ENCODE measurements at regions not wholly inside any gene's neighbourhood (a gene's known extent, or its start where the extent isn't known, plus 50 kb on each side); places are given as distances from the start of the nearest gene placed in this dataset.

GRCh38 chr7:86953653-86954336 lies 105.7 kb downstream of the ELAPOR2 start:
- H3K4me1 ChIP-seq (ENCODE audit: insufficient read depth): no peaks in the 10 kb centered on the region
- H3K79me2 ChIP-seq (ENCODE audit: insufficient read depth): no peaks in the 10 kb centered on the region
- H3K27ac ChIP-seq: no peak overlapping the region
- H3K9ac ChIP-seq: no peak overlapping the region
- no peak overlapping the region for H2AFZ ChIP-seq
- no peaks in the 10 kb centered on the region for H3K9me3 ChIP-seq (ENCODE audit: low read depth)
- H3F3A ChIP-seq (ENCODE audit: insufficient read depth): no peaks in the 10 kb centered on the region
- in situ Hi-C loops (cut with MboI): no loop called here
- no peaks in the 10 kb centered on the region for H4K20me1 ChIP-seq (ENCODE audit: insufficient read depth)
- no peak for TF ChIP-seq EZH2 (IDR thresholded peaks at IDR 0.05; ENCODE audit: insufficient read depth, poor library complexity, severe bottlenecking)
- no peak for TF ChIP-seq EZH2phosphoT487 (IDR thresholded peaks at IDR 0.05; ENCODE audit: insufficient read depth, low read depth)
- no peaks in the 10 kb centered on the region for H3K9me2 ChIP-seq (ENCODE audit: insufficient read depth)
- no peak overlapping the region for H3K4me3 ChIP-seq
- 46% methylated on average over 3 of the region's 3 CpGs for WGBS, 2 experiments (ENCODE audit: low coverage in 1 of 2, low lambda C conversion rate in 2 of 2, missing lambda C conversion rate in 2 of 2)
- no peak for DNase-seq
- H3K4me2 ChIP-seq (ENCODE audit: unreplicated experiment): no peak overlapping the region
- H3K27me3 ChIP-seq (replicated peaks; ENCODE audit: insufficient read depth): no peaks in the 10 kb centered on the region
- no peaks in the 10 kb centered on the region for H3K36me3 ChIP-seq (ENCODE audit: low read depth)

- no peaks in the 10 kb centered on the region for H3K36me3 ChIP-seq (ENCODE audit: low read depth)
- H3K9me2 ChIP-seq (ENCODE audit: insufficient read depth): no peaks in the 10 kb centered on the region
- H3K9ac ChIP-seq: no peak overlapping the region
- no peaks in the 10 kb centered on the region for H3K27me3 ChIP-seq (replicated peaks; ENCODE audit: insufficient read depth)
- H2AFZ ChIP-seq: no peak overlapping the region
- in situ Hi-C loops (cut with MboI): no loop called here
- no peaks in the 10 kb centered on the region for H4K20me1 ChIP-seq (ENCODE audit: insufficient read depth)
- H3F3A ChIP-seq (ENCODE audit: insufficient read depth): no peaks in the 10 kb centered on the region
- no peak overlapping the region for H3K4me3 ChIP-seq
- no peak overlapping the region for H3K27ac ChIP-seq
- TF ChIP-seq EZH2 (IDR thresholded peaks at IDR 0.05; ENCODE audit: insufficient read depth, poor library complexity, severe bottlenecking) (no peak), EZH2phosphoT487 (IDR thresholded peaks at IDR 0.05; ENCODE audit: insufficient read depth, low read depth) (no peak)
- DNase-seq: no peak
- no peaks in the 10 kb centered on the region for H3K79me2 ChIP-seq (ENCODE audit: insufficient read depth)
- H3K4me1 ChIP-seq (ENCODE audit: insufficient read depth): no peaks in the 10 kb centered on the region
- H3K4me2 ChIP-seq (ENCODE audit: unreplicated experiment): no peak overlapping the region
- no peaks in the 10 kb centered on the region for H3K9me3 ChIP-seq (ENCODE audit: low read depth)
Measured at GRCh38 chr7:86953219-86953618, 106.2 kb downstream of the ELAPOR2 start.

- Histone ChIP-seq H2AFZ (no peak overlapping the region), H3K9ac (no peak overlapping the region), H3K4me2 (ENCODE audit: unreplicated experiment) (no peak overlapping the region), H3K36me3 (ENCODE audit: low read depth) (no peaks in the 10 kb centered on the region), H4K20me1 (ENCODE audit: insufficient read depth) (no peaks in the 10 kb centered on the region), H3K9me2 (ENCODE audit: insufficient read depth) (no peaks in the 10 kb centered on the region), H3K27me3 (replicated peaks; ENCODE audit: insufficient read depth) (no peaks in the 10 kb centered on the region), H3K4me1 (ENCODE audit: insufficient read depth) (no peaks in the 10 kb centered on the region), H3K79me2 (ENCODE audit: insufficient read depth) (no peaks in the 10 kb centered on the region), H3K4me3 (no peak overlapping the region), H3K9me3 (ENCODE audit: low read depth) (no peaks in the 10 kb centered on the region), H3F3A (ENCODE audit: insufficient read depth) (no peaks in the 10 kb centered on the region), H3K27ac (no peak overlapping the region)
- in situ Hi-C loops (cut with MboI): no loop called here
- no peak for DNase-seq
- TF ChIP-seq EZH2phosphoT487 (IDR thresholded peaks at IDR 0.05; ENCODE audit: insufficient read depth, low read depth): no peak
- no peak for TF ChIP-seq EZH2 (IDR thresholded peaks at IDR 0.05; ENCODE audit: insufficient read depth, poor library complexity, severe bottlenecking)
Measured at GRCh38 chr7:86951895-86952294, 107.6 kb downstream of the ELAPOR2 start.

GRCh38 chr7:86950944-86951343 lies 108.5 kb downstream of the ELAPOR2 start:
- H3K27me3 ChIP-seq (replicated peaks; ENCODE audit: insufficient read depth): no peaks in the 10 kb centered on the region
- in situ Hi-C loops (cut with MboI): no loop called here
- DNase-seq: no peak

GRCh38 chr7:86950360-86950759 lies 109.1 kb downstream of the ELAPOR2 start:
- no peaks in the 10 kb centered on the region for H3K4me1 ChIP-seq (ENCODE audit: insufficient read depth)
- H3K4me2 ChIP-seq (ENCODE audit: unreplicated experiment): no peak overlapping the region
- no peak overlapping the region for H3K4me3 ChIP-seq
- DNase-seq: no peak
- TF ChIP-seq EZH2 (IDR thresholded peaks at IDR 0.05; ENCODE audit: insufficient read depth, poor library complexity, severe bottlenecking) (no peak), EZH2phosphoT487 (IDR thresholded peaks at IDR 0.05; ENCODE audit: insufficient read depth, low read depth) (no peak)
- in situ Hi-C loops (cut with MboI): no loop called here
- no peak overlapping the region for H3K9ac ChIP-seq
- no peaks in the 10 kb centered on the region for H3K27me3 ChIP-seq (replicated peaks; ENCODE audit: insufficient read depth)
- H3K79me2 ChIP-seq (ENCODE audit: insufficient read depth): no peaks in the 10 kb centered on the region
- no peaks in the 10 kb centered on the region for H3K9me2 ChIP-seq (ENCODE audit: insufficient read depth)
- no peaks in the 10 kb centered on the region for H3F3A ChIP-seq (ENCODE audit: insufficient read depth)
- WGBS, 2 experiments (ENCODE audit: low coverage in 1 of 2, low lambda C conversion rate in 2 of 2, missing lambda C conversion rate in 2 of 2): 69 to 73% methylated on average over 4 of the region's 4 CpGs
- H2AFZ ChIP-seq: no peak overlapping the region
- no peaks in the 10 kb centered on the region for H4K20me1 ChIP-seq (ENCODE audit: insufficient read depth)
- no peaks in the 10 kb centered on the region for H3K36me3 ChIP-seq (ENCODE audit: low read depth)
- H3K27ac ChIP-seq: no peak overlapping the region
- no peaks in the 10 kb centered on the region for H3K9me3 ChIP-seq (ENCODE audit: low read depth)

More at GRCh38 chr7:86950944-86951343, 108.5 kb downstream of the ELAPOR2 start:
- H3K4me1 ChIP-seq (ENCODE audit: insufficient read depth): no peaks in the 10 kb centered on the region
- H3F3A ChIP-seq (ENCODE audit: insufficient read depth): no peaks in the 10 kb centered on the region
- no peak overlapping the region for H3K9ac ChIP-seq
- no peaks in the 10 kb centered on the region for H3K9me3 ChIP-seq (ENCODE audit: low read depth)
- no peaks in the 10 kb centered on the region for H3K36me3 ChIP-seq (ENCODE audit: low read depth)
- no peaks in the 10 kb centered on the region for H3K9me2 ChIP-seq (ENCODE audit: insufficient read depth)
- no peak overlapping the region for H3K4me2 ChIP-seq (ENCODE audit: unreplicated experiment)
- H3K4me3 ChIP-seq: no peak overlapping the region
- H3K27ac ChIP-seq: no peak overlapping the region
- H4K20me1 ChIP-seq (ENCODE audit: insufficient read depth): no peaks in the 10 kb centered on the region
- 95 to 100% methylated on average over 1 of the region's 1 CpG for WGBS, 2 experiments (ENCODE audit: low coverage in 1 of 2, low lambda C conversion rate in 2 of 2, missing lambda C conversion rate in 2 of 2)
- no peaks in the 10 kb centered on the region for H3K79me2 ChIP-seq (ENCODE audit: insufficient read depth)
- TF ChIP-seq EZH2phosphoT487 (IDR thresholded peaks at IDR 0.05; ENCODE audit: insufficient read depth, low read depth) (no peak), EZH2 (IDR thresholded peaks at IDR 0.05; ENCODE audit: insufficient read depth, poor library complexity, severe bottlenecking) (no peak)
- no peak overlapping the region for H2AFZ ChIP-seq
